Common myeloid progenitor, CD34-positive (primary cell): ENCODE measurements at regions not wholly inside any gene's neighbourhood (a gene's known extent, or its start where the extent isn't known, plus 50 kb on each side); places are given as distances from the start of the nearest gene placed in this dataset.
A peak's percentile ranks its signal among the peaks of the same experiment; 100 is the strongest.
"Not testable (repeated sequence)": the region's sequence is repeated elsewhere in the genome, so short reads cannot be mapped to it uniquely, and the experiment has no call there.

Experiments used
- CTCF ChIA-PET: fragments of 350-600 bp; sonication (Branson Sonifier 250); formaldehyde crosslinking; loops from one replicate; lab custom pipeline; 2021; ENCODE audit warnings: antibody characterized with exemption; lab: Charles Lee
- POLR2A ChIA-PET: fragments of 350-600 bp; sonication (Branson Sonifier 250); formaldehyde crosslinking; loops from one replicate; lab custom pipeline; 2021; ENCODE audit warnings: antibody characterized with exemption; lab: Charles Lee
- DNase-seq, 3 donors: peaks; one replicate each; pipeline versions ENCODE4 v3.0.0 to v3.0.0-alpha.2; 2013
- H3K27ac ChIP-seq, 2 experiments: 1 replicate in 1 of 2; 2 replicates in 1 of 2; pipeline ENCODE4 v1.7.0; 2013; ENCODE audit warnings: inconsistent platforms in 2 of 2, low read length in 2 of 2, mild to moderate bottlenecking in 2 of 2, low read depth in 1 of 2, moderate library complexity in 1 of 2; ENCODE audit not compliant: severe bottlenecking in 2 of 2, insufficient read depth in 1 of 2, poor library complexity in 1 of 2
- H3K27me3 ChIP-seq, 5 experiments: replicated peaks in 2 of 5; 1 replicate in 3 of 5; 2 replicates in 2 of 5; pipeline versions ENCODE4 v1.6.1 to v1.7.0; 2013; ENCODE audit warnings: low read length in 4 of 5, mild to moderate bottlenecking in 2 of 5, moderate library complexity in 2 of 5, inconsistent platforms in 1 of 5; ENCODE audit not compliant: insufficient read depth in 5 of 5, control insufficient read depth in 4 of 5
- H3K36me3 ChIP-seq, 4 experiments: 1 replicate in 2 of 4; 2 replicates in 2 of 4; pipeline versions ENCODE4 v1.6.1 to v1.7.0; 2013; ENCODE audit warnings: low read length in 3 of 4, control low read depth in 1 of 4, mild to moderate bottlenecking in 1 of 4; ENCODE audit not compliant: control insufficient read depth in 4 of 4, insufficient read depth in 4 of 4
- H3K4me1 ChIP-seq, 4 experiments: 1 replicate in 3 of 4; 2 replicates in 1 of 4; pipeline versions ENCODE4 v1.6.1 to v1.7.1; 2013; ENCODE audit warnings: low read length in 3 of 4, mild to moderate bottlenecking in 3 of 4, control low read depth in 1 of 4, inconsistent platforms in 1 of 4, moderate library complexity in 1 of 4; ENCODE audit not compliant: control insufficient read depth in 4 of 4, insufficient read depth in 4 of 4; ENCODE audit errors: control extremely low read depth in 1 of 4
- H3K4me3 ChIP-seq, 7 experiments: 1 replicate in 4 of 7; 2 replicates in 3 of 7; pipeline versions ENCODE4 v1.5.1 to v1.7.0; 2013; ENCODE audit warnings: mild to moderate bottlenecking in 7 of 7, low read length in 6 of 7, moderate library complexity in 6 of 7, inconsistent platforms in 2 of 7, low read depth in 2 of 7, control low read depth in 1 of 7; ENCODE audit not compliant: insufficient read depth in 4 of 7, control insufficient read depth in 1 of 7; ENCODE audit errors: extremely low read depth in 1 of 7
- H3K9me3 ChIP-seq, 5 experiments: 1 replicate in 4 of 5; 2 replicates in 1 of 5; pipeline versions ENCODE4 v1.6.1 to v1.7.1; 2013; ENCODE audit warnings: low read length in 4 of 5, mild to moderate bottlenecking in 2 of 5, inconsistent platforms in 1 of 5, low read depth in 1 of 5, moderate library complexity in 1 of 5; ENCODE audit not compliant: control insufficient read depth in 4 of 5, insufficient read depth in 2 of 5; ENCODE audit errors: control extremely low read depth in 1 of 5
- WGBS: methylation state at CpG from one replicate; pipeline ENCODE4 v1.1.5; 2013; ENCODE audit not compliant: insufficient coverage; 5-methylcytosine and 5-hydroxymethylcytosine counted together

GRCh38 chr3:153051427-153052095 lies 110.5 kb upstream of the RAP2B start:
- H3K36me3 ChIP-seq, result no peaks in the 10 kb centered on the region
- no peaks in the 10 kb centered on the region for H3K4me1 ChIP-seq
- POLR2A ChIA-PET, result interaction anchor here (0.7 kb wide), 1 partner anchor 398 kb away, joined by 5 read pairs; no protein-coding TSS in a partner anchor
- CTCF ChIA-PET, result interaction anchor here (1.1 to 1.3 kb wide), 2 partner anchors 9 to 718 kb away, joined by 3 to 4 read pairs; no protein-coding TSS in a partner anchor
- H3K9me3 ChIP-seq, result no peaks in the 10 kb centered on the region
- no peak overlapping the region for H3K27ac ChIP-seq
- no peak overlapping the region for H3K4me3 ChIP-seq
- H3K27me3 ChIP-seq, result no peaks in the 10 kb centered on the region
- 100% methylated on average over 2 of the region's 6 CpGs for WGBS
- no peak for DNase-seq

GRCh38 chr3:153052096-153052460 lies 109.9 kb upstream of the RAP2B start:
- 100% methylated on average over 2 of the region's 4 CpGs for WGBS
- no peaks in the 10 kb centered on the region for H3K9me3 ChIP-seq
- H3K4me3 ChIP-seq, result no peak overlapping the region
- POLR2A ChIA-PET, result interaction anchor here (0.7 kb wide), 1 partner anchor 398 kb away, joined by 5 read pairs; no protein-coding TSS in a partner anchor
- no peaks in the 10 kb centered on the region for H3K36me3 ChIP-seq
- DNase-seq, result peak in 1 of 3 donors; percentile 13
- H3K27ac ChIP-seq, result peak overlapping the region in 1 of 2 experiments; percentile 46
- CTCF ChIA-PET, result interaction anchor here (1.1 to 1.3 kb wide), 2 partner anchors 9 to 717 kb away, joined by 3 to 4 read pairs; no protein-coding TSS in a partner anchor
- H3K4me1 ChIP-seq, result no peaks in the 10 kb centered on the region
- H3K27me3 ChIP-seq, result no peaks in the 10 kb centered on the region

GRCh38 chr3:153055217-153055616 lies 106.8 kb upstream of the RAP2B start:
- POLR2A ChIA-PET, result no interaction called here
- CTCF ChIA-PET, result interaction anchor here (0.9 to 1.2 kb wide), 3 partner anchors 10 to 106 kb away, joined by 3 read pairs; no protein-coding TSS in a partner anchor
- Histone ChIP-seq H3K27ac (no peak overlapping the region), H3K36me3 (no peaks in the 10 kb centered on the region), H3K9me3 (no peaks in the 10 kb centered on the region), H3K4me3 (no peak overlapping the region), H3K4me1 (no peaks in the 10 kb centered on the region), H3K27me3 (no peaks in the 10 kb centered on the region)
- no peak for DNase-seq
- WGBS, result 98% methylated on average over 5 of the region's 5 CpGs

GRCh38 chr3:153055779-153056178 lies 106.2 kb upstream of the RAP2B start:
- ChIA-PET POLR2A (no interaction called here), CTCF (interaction anchor here (0.5 to 0.9 kb wide), 2 partner anchors 9 to 199 kb away, joined by 3 read pairs; no protein-coding TSS in a partner anchor)
- 100% methylated on average over 1 of the region's 2 CpGs for WGBS

DNA sequence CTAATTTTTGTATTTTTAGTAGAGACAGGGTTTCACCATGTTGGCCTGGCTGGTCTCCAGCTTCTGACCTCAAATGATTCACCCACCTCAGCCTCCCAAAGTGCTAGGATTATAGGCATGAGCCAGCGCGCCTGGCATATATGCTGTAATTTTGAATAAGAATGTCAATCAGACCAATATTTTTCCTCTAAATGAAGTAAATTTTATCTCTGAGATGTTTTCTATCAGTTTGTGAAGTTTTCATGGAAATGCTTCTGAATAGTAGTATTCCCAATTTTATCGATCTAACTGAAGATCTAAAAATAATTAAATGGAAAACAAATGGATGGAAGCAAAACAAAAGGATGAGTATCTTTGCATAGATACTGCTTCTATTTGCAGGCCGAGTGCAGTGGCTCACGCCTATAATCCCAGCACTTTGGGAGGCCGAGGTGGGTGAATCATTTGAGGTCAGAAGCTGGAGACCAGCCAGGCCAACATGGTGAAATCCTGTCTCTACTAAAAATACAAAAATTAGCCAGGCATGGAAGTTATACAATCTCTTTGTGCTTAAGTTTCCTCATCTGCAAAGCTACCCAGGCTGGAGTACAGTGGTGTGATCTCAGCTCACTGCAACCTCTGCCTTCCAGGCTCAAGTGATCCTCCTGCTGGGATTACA lies 103.9 kb upstream of the RAP2B start:
- H3K27ac ChIP-seq, POLR2A ChIA-PET, H3K4me3 ChIP-seq, DNase-seq, H3K27me3 ChIP-seq, H3K4me1 ChIP-seq, H3K36me3 ChIP-seq, CTCF ChIA-PET, H3K9me3 ChIP-seq: not testable (repeated sequence)
- 100% methylated on average over 1 of the region's 6 CpGs for WGBS

More at GRCh38 chr3:153055779-153056178, 106.2 kb upstream of the RAP2B start:
- DNase-seq, result no peak
- Histone ChIP-seq H3K27me3 (no peaks in the 10 kb centered on the region), H3K4me3 (no peak overlapping the region), H3K9me3 (no peaks in the 10 kb centered on the region), H3K36me3 (no peaks in the 10 kb centered on the region), H3K4me1 (no peaks in the 10 kb centered on the region), H3K27ac (no peak overlapping the region)

DNA sequence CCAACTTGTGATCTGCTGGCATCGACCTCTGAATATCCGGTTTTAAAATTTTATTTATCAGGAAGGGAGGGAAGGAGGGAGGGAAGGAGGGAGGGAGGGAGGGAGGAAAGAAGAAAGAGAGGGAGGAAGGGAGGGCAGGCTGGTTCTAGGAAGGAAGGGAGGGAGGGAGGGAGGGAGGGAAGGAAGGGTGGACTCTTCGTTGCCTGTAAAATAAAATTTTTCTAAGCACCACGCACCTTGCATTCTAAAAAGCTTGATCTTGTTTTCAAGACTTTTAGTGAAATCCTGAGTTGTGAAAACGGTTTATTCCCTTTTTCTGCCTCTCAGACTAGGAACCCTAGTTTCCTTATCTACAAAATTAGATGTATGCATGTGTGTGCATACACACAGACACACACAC lies 101.7 kb upstream of the RAP2B start:
- H3K36me3 ChIP-seq, result no peaks in the 10 kb centered on the region
- DNase-seq, result no peak
- POLR2A ChIA-PET, result no interaction called here
- H3K9me3 ChIP-seq, result no peaks in the 10 kb centered on the region
- CTCF ChIA-PET, result no interaction called here
- H3K4me1 ChIP-seq, result no peaks in the 10 kb centered on the region
- no peak overlapping the region for H3K4me3 ChIP-seq
- WGBS, result 80% methylated on average over 1 of the region's 5 CpGs
- no peak overlapping the region for H3K27ac ChIP-seq
- H3K27me3 ChIP-seq, result no peaks in the 10 kb centered on the region

DNA sequence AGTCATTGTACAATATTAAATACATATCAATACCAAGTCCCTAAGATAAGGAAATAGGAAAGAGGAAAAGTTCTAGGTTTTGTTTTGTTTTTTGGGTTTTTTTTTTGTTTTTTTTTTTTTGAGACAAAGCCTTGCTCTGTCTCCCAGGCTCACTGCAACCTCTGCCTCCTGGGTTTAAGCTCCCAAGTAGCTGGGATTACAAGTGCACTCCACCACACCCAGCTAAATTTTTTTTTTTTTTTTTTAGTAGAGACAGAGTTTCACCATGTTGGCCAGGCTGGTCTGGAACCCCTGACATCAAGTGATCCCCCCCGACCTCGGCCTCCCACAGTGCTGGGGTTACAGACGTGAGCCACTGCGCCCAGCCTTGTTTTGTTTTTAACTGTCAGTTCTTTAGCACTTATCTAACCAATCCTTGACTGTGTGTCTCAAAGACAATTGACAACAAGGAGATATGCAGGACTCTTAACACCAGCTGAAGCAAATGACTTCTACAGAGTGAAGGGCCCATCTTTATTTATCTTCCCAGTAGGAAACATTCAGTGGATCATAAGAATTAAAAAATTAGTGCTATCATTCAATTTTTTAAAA lies 100.0 kb upstream of the RAP2B start:
- POLR2A ChIA-PET, result no interaction called here
- CTCF ChIA-PET, result no interaction called here

More for the DNA sequence above, 100.0 kb upstream of the RAP2B start:
- WGBS, result 87% methylated on average over 3 of the region's 4 CpGs
- Histone ChIP-seq H3K27ac (no peak overlapping the region), H3K27me3 (no peaks in the 10 kb centered on the region), H3K4me1 (no peaks in the 10 kb centered on the region), H3K9me3 (no peaks in the 10 kb centered on the region), H3K4me3 (no peak overlapping the region), H3K36me3 (no peaks in the 10 kb centered on the region)
- DNase-seq, result no peak
